SU-DHL-6 (cell line): ENCODE measurements at regions not wholly inside any gene's neighbourhood (a gene's known extent, or its start where the extent isn't known, plus 50 kb on each side); places are given as distances from the start of the nearest gene placed in this dataset.

Experiments used
- H2AFZ ChIP-seq: fragments of 200-600 bp; sonication (generic); 2 replicates; pipeline ENCODE4 v1.6.1; 2014; ENCODE audit warnings: low read depth, mild to moderate bottlenecking, moderate library complexity, mixed read lengths, antibody characterized with exemption, low read length; ENCODE audit not compliant: severe bottlenecking
- H3F3A ChIP-seq: fragments of 200-600 bp; shearing (Covaris generic); 2 replicates; pipeline ENCODE4 v1.6.0; 2016; ENCODE audit warnings: antibody characterized with exemption, mild to moderate bottlenecking; ENCODE audit not compliant: insufficient read depth
- H3K27ac ChIP-seq: fragments of 200-600 bp; sonication (generic); 2 replicates; pipeline ENCODE4 v1.5.1; 2016; ENCODE audit warnings: low read depth, mild to moderate bottlenecking, low read length, moderate library complexity, mixed read lengths
- H3K27me3 ChIP-seq: fragments of 200-600 bp; sonication (generic), shearing (Covaris generic); 2 replicates; pipeline ENCODE4 v1.6.0; 2014; ENCODE audit warnings: mild to moderate bottlenecking, low read length
- H3K36me3 ChIP-seq: fragments of 200-600 bp; sonication (generic); 2 replicates; pipeline ENCODE4 v1.6.1; 2014; ENCODE audit warnings: mild to moderate bottlenecking, low read length, mixed read lengths
- H3K4me2 ChIP-seq: fragments of 300-600, 200-600 bp; shearing (Covaris generic), sonication (generic); 2 replicates; pipeline ENCODE4 v1.6.0; 2014; ENCODE audit warnings: low read length, low read depth, mild to moderate bottlenecking; ENCODE audit not compliant: poor library complexity, severe bottlenecking
- H3K4me3 ChIP-seq: fragments of 200-600 bp; sonication (generic); 2 replicates; pipeline ENCODE4 v1.5.1; 2014; ENCODE audit warnings: antibody characterized with exemption, low read length, mild to moderate bottlenecking, mixed read lengths; ENCODE audit not compliant: insufficient read depth, poor library complexity, severe bottlenecking
- H3K79me2 ChIP-seq: fragments of 200-600 bp; sonication (generic); 2 replicates; pipeline ENCODE4 v1.6.1; 2014; ENCODE audit warnings: mild to moderate bottlenecking, low read length, moderate library complexity; ENCODE audit not compliant: insufficient read depth
- H3K9ac ChIP-seq: fragments of 200-600 bp; sonication (generic); 2 replicates; pipeline ENCODE4 v1.7.0; 2014; ENCODE audit warnings: mild to moderate bottlenecking, low read length
- H3K9me2 ChIP-seq: fragments of 200-600 bp; sonication (generic); replicated peaks from 2 replicates; pipeline ENCODE4 v1.6.1; 2014; ENCODE audit warnings: low read length; ENCODE audit not compliant: insufficient read depth
- H3K9me3 ChIP-seq: fragments of 200-600 bp; sonication (generic); 2 replicates; pipeline ENCODE4 v1.6.1; 2014; ENCODE audit warnings: low read length, mixed read lengths; ENCODE audit not compliant: insufficient read depth
- H4K20me1 ChIP-seq: fragments of 200-600 bp; sonication (generic); 2 replicates; pipeline ENCODE4 v1.6.1; 2014; ENCODE audit warnings: low read depth, mild to moderate bottlenecking, antibody characterized with exemption, low read length, moderate library complexity, mixed read lengths
- CTCF ChIP-seq: fragments of 200-600 bp; sonication (generic); IDR thresholded peaks from one replicate; pipeline ENCODE4 v1.5.1; 2017; ENCODE audit warnings: antibody characterized with exemption, mild to moderate bottlenecking, low read length, moderate library complexity; ENCODE audit not compliant: insufficient read depth, poor library complexity, severe bottlenecking
- EZH2phosphoT487 ChIP-seq: fragments of 200-600 bp; sonication (generic), shearing (Covaris generic); conservative IDR thresholded peaks from 2 replicates; pipeline ENCODE4 v1.6.1; 2018; ENCODE audit warnings: mild to moderate bottlenecking, antibody characterized with exemption, low read length, moderate library complexity, mixed read lengths

- no peaks in the 10 kb centered on the region for H3K9me2 ChIP-seq
- H3K9me3 ChIP-seq: no peaks in the 10 kb centered on the region
- H3F3A ChIP-seq: no peaks in the 10 kb centered on the region
- TF ChIP-seq EZH2phosphoT487 (no peak), CTCF (no peak)
- no peak overlapping the region for H3K4me2 ChIP-seq
- H2AFZ ChIP-seq: no peak overlapping the region
- H3K9ac ChIP-seq: no peak overlapping the region
- H3K4me3 ChIP-seq: no peak overlapping the region
- H3K79me2 ChIP-seq: no peaks in the 10 kb centered on the region
- H3K36me3 ChIP-seq: no peaks in the 10 kb centered on the region
- H4K20me1 ChIP-seq: no peaks in the 10 kb centered on the region
- 0 out of 2 replicates have a peak, but pooled peaks cover 7% of the 10 kb centered on the region for H3K27me3 ChIP-seq
- H3K27ac ChIP-seq: no peak overlapping the region
Observed at GRCh38 chr10:28807760-28808613, 130.7 kb downstream of the BAMBI start.

DNA sequence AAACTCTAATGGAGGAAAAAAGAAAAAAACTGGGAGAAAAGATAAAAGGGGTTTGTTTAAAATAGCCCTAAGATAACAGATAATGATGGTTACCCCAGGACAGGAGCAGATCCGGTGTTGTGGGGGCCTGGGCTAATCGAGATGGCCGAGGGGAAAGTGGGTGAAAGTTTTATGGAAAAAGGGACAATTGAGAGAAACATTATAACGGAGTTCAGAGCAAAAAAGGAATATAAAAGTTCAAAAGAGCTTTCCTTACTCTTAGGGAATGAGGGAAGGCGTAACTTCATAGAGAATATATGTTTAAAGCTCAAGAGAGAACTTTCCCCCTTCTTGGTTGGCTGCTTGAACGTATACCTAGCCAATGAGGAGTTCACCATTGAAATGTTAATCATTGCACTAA, 131.4 kb downstream of the BAMBI start:
- H3K9me2 ChIP-seq: no peaks in the 10 kb centered on the region
- H3K36me3 ChIP-seq: no peaks in the 10 kb centered on the region
- no peak overlapping the region for H3K4me3 ChIP-seq
- no peak overlapping the region for H3K27ac ChIP-seq
- TF ChIP-seq CTCF: no peak
- no peak for TF ChIP-seq EZH2phosphoT487
- no peak overlapping the region for H3K9ac ChIP-seq
- H4K20me1 ChIP-seq: no peaks in the 10 kb centered on the region
- H3F3A ChIP-seq: no peaks in the 10 kb centered on the region
- no peaks in the 10 kb centered on the region for H3K9me3 ChIP-seq
- H3K27me3 ChIP-seq: 0 out of 2 replicates have a peak, but pooled peaks cover 7% of the 10 kb centered on the region
- H3K4me2 ChIP-seq: no peak overlapping the region
- no peak overlapping the region for H2AFZ ChIP-seq
- H3K79me2 ChIP-seq: no peaks in the 10 kb centered on the region

- no peak overlapping the region for H3K4me2 ChIP-seq
- no peak overlapping the region for H3K9ac ChIP-seq
- no peaks in the 10 kb centered on the region for H3F3A ChIP-seq
- H3K27me3 ChIP-seq: 0 out of 2 replicates have a peak, but pooled peaks cover 7% of the 10 kb centered on the region
- H3K4me3 ChIP-seq: no peak overlapping the region
- H3K27ac ChIP-seq: no peak overlapping the region
- no peaks in the 10 kb centered on the region for H3K9me3 ChIP-seq
- H4K20me1 ChIP-seq: no peaks in the 10 kb centered on the region
- H2AFZ ChIP-seq: no peak overlapping the region
- no peaks in the 10 kb centered on the region for H3K36me3 ChIP-seq
- TF ChIP-seq CTCF (no peak), EZH2phosphoT487 (no peak)
- H3K79me2 ChIP-seq: no peaks in the 10 kb centered on the region
- no peaks in the 10 kb centered on the region for H3K9me2 ChIP-seq
Observed at GRCh38 chr10:28810057-28810870, 132.9 kb downstream of the BAMBI start.
